ENCODE measurements at regions not wholly inside any gene's neighbourhood (a gene's known extent, or its start where the extent isn't known, plus 50 kb on each side); places are given as distances from the start of the nearest gene placed in this dataset.

DNA sequence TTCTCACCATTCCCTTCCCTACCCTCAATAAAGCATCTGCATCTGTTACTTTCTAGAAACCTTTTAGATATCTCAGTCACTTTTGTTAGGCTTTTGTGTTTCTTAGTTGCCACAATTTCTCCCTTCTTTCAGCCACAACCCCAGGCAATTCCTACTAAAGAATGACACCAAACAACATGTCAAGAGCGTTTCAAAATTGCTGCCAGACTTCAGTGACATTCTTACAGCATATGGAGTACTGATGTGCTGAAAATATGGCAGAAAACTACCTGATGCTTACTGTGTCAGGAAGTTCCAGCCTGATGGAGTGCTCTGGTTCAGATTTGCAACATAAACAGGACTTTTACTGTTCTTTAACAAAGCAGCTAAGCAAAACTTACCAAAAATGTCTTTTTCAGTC is 957.7 kb upstream of the POU3F3 start:
- TF ChIP-seq, protein P1, sequence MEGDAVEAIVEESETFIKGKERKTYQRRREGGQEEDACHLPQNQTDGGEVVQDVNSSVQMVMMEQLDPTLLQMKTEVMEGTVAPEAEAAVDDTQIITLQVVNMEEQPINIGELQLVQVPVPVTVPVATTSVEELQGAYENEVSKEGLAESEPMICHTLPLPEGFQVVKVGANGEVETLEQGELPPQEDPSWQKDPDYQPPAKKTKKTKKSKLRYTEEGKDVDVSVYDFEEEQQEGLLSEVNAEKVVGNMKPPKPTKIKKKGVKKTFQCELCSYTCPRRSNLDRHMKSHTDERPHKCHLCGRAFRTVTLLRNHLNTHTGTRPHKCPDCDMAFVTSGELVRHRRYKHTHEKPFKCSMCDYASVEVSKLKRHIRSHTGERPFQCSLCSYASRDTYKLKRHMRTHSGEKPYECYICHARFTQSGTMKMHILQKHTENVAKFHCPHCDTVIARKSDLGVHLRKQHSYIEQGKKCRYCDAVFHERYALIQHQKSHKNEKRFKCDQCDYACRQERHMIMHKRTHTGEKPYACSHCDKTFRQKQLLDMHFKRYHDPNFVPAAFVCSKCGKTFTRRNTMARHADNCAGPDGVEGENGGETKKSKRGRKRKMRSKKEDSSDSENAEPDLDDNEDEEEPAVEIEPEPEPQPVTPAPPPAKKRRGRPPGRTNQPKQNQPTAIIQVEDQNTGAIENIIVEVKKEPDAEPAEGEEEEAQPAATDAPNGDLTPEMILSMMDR (conservative IDR thresholded peaks at IDR 0.05 in 1 of 2, IDR thresholded peaks at IDR 0.05 in 1 of 2; ENCODE audit: extremely low read depth in 1 of 2, insufficient read depth in 1 of 2, low read depth in 1 of 2, low read length in 2 of 2) = no peak
- no peak for TF ChIP-seq EZH2 (IDR thresholded peaks at IDR 0.05; ENCODE audit: borderline replicate concordance, low read length)

Data from mammary epithelial cell (primary cell).